Fibroblast of lung (primary cell): ENCODE measurements at regions not wholly inside any gene's neighbourhood (a gene's known extent, or its start where the extent isn't known, plus 50 kb on each side); places are given as distances from the start of the nearest gene placed in this dataset.

Experiments used
- EZH2 ChIP-seq: IDR thresholded peaks from 2 replicates; pipeline ENCODE4 v1.5.1; 2012; ENCODE audit warnings: low read length, control low read depth, mild to moderate bottlenecking; ENCODE audit errors: missing control alignments
- TF ChIP-seq, protein P1 (sequence below), 2 donors: IDR thresholded peaks in 1 of 2; conservative IDR thresholded peaks in 1 of 2; 1 replicate in 1 of 2; 2 replicates in 1 of 2; pipeline ENCODE4 v1.5.1; 2011 to 2012; ENCODE audit warnings: low read length in 2 of 2, control low read depth in 1 of 2, inconsistent platforms in 1 of 2, low read depth in 1 of 2, mild to moderate bottlenecking in 1 of 2

DNA sequence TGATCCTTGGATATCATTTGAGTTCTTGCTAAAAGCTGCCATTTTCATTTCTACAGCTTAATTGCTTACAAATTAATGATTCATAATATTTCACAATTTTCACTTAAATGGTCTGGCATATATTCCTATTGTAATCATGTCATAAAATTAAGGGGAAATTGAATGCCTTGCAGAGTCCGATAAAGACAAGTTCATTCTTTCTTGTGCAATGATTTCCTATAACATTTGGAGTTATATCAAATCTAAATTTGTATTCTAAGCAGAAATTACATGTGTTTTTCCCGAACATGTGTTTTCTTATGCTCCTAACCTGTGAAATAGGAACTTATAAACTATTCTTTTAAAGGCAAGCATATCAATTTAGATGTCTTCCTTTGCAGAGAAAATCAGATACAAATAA is 118.3 kb upstream of the CYYR1 start:
- TF ChIP-seq, protein P1, sequence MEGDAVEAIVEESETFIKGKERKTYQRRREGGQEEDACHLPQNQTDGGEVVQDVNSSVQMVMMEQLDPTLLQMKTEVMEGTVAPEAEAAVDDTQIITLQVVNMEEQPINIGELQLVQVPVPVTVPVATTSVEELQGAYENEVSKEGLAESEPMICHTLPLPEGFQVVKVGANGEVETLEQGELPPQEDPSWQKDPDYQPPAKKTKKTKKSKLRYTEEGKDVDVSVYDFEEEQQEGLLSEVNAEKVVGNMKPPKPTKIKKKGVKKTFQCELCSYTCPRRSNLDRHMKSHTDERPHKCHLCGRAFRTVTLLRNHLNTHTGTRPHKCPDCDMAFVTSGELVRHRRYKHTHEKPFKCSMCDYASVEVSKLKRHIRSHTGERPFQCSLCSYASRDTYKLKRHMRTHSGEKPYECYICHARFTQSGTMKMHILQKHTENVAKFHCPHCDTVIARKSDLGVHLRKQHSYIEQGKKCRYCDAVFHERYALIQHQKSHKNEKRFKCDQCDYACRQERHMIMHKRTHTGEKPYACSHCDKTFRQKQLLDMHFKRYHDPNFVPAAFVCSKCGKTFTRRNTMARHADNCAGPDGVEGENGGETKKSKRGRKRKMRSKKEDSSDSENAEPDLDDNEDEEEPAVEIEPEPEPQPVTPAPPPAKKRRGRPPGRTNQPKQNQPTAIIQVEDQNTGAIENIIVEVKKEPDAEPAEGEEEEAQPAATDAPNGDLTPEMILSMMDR (conservative IDR thresholded peaks at IDR 0.05 in 1 of 2, IDR thresholded peaks at IDR 0.05 in 1 of 2; ENCODE audit: low read depth in 1 of 2, low read length in 2 of 2) = no peak
- TF ChIP-seq EZH2 = no peak
